ENCODE measurements at regions not wholly inside any gene's neighbourhood (a gene's known extent, or its start where the extent isn't known, plus 50 kb on each side); places are given as distances from the start of the nearest gene placed in this dataset.

GRCh38 chr5:99807346-99807745 is 727.8 kb upstream of the FAM174A start:
- no TSS peak for BruUV-seq (replicated peaks)
- H2AFZ ChIP-seq (ENCODE audit: low read length) = no peak overlapping the region
- no peaks in the 10 kb centered on the region for H4K20me1 ChIP-seq (ENCODE audit: insufficient read depth, low read length)
- H3K9me2 ChIP-seq (ENCODE audit: insufficient read depth, low read length) = no peaks in the 10 kb centered on the region
- H3K27ac ChIP-seq (ENCODE audit: low read depth, low read length, poor library complexity, severe bottlenecking) = no peak overlapping the region
- H3K4me1 ChIP-seq (ENCODE audit: insufficient read depth, low read length, poor library complexity, severe bottlenecking) = no peaks in the 10 kb centered on the region
- CTCF ChIA-PET (ENCODE audit: unreplicated experiment) = no interaction called here
- TF ChIP-seq EZH2phosphoT487 (IDR thresholded peaks at IDR 0.05; ENCODE audit: borderline replicate concordance, low read depth, low read length) = no peak
- TF ChIP-seq, protein P1, sequence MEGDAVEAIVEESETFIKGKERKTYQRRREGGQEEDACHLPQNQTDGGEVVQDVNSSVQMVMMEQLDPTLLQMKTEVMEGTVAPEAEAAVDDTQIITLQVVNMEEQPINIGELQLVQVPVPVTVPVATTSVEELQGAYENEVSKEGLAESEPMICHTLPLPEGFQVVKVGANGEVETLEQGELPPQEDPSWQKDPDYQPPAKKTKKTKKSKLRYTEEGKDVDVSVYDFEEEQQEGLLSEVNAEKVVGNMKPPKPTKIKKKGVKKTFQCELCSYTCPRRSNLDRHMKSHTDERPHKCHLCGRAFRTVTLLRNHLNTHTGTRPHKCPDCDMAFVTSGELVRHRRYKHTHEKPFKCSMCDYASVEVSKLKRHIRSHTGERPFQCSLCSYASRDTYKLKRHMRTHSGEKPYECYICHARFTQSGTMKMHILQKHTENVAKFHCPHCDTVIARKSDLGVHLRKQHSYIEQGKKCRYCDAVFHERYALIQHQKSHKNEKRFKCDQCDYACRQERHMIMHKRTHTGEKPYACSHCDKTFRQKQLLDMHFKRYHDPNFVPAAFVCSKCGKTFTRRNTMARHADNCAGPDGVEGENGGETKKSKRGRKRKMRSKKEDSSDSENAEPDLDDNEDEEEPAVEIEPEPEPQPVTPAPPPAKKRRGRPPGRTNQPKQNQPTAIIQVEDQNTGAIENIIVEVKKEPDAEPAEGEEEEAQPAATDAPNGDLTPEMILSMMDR (conservative IDR thresholded peaks at IDR 0.05; ENCODE audit: low read length) = no peak
- H3K4me3 ChIP-seq (ENCODE audit: low read depth, low read length, poor library complexity, severe bottlenecking) = no peak overlapping the region
- no peak for DNase-seq (ENCODE audit: low spot score)
- no peaks in the 10 kb centered on the region for H3K79me2 ChIP-seq (ENCODE audit: insufficient read depth, low read depth, low read length)
- no peaks in the 10 kb centered on the region for H3K36me3 ChIP-seq (ENCODE audit: insufficient read depth, low read length)
- no peaks in the 10 kb centered on the region for H3K9me3 ChIP-seq (ENCODE audit: low read length)
- H3K4me2 ChIP-seq (ENCODE audit: low read length) = no peak overlapping the region
- intact Hi-C loops (cut with micrococcal nuclease; ENCODE audit: unreplicated experiment) = no loop called here
- POLR2A ChIA-PET = no interaction called here

GRCh38 chr5:99795031-99795430 is 740.1 kb upstream of the FAM174A start:
- H2AFZ ChIP-seq (ENCODE audit: low read length) = no peak overlapping the region
- H3K79me2 ChIP-seq (ENCODE audit: insufficient read depth, low read depth, low read length) = no peaks in the 10 kb centered on the region
- intact Hi-C loops (cut with micrococcal nuclease; ENCODE audit: unreplicated experiment) = no loop called here
- H3K27ac ChIP-seq (ENCODE audit: low read depth, low read length, poor library complexity, severe bottlenecking) = no peak overlapping the region
- no peak overlapping the region for H3K4me2 ChIP-seq (ENCODE audit: low read length)
- H3K9me3 ChIP-seq (ENCODE audit: low read length) = no peaks in the 10 kb centered on the region
- H3K4me1 ChIP-seq (ENCODE audit: insufficient read depth, low read length, poor library complexity, severe bottlenecking) = no peaks in the 10 kb centered on the region
- TF ChIP-seq, protein P1 (conservative IDR thresholded peaks at IDR 0.05; ENCODE audit: low read length) = no peak
- no peak for TF ChIP-seq EZH2phosphoT487 (IDR thresholded peaks at IDR 0.05; ENCODE audit: borderline replicate concordance, low read depth, low read length)
- H3K36me3 ChIP-seq (ENCODE audit: insufficient read depth, low read length) = no peaks in the 10 kb centered on the region
- H3K9me2 ChIP-seq (ENCODE audit: insufficient read depth, low read length) = no peaks in the 10 kb centered on the region
- ChIA-PET POLR2A (no interaction called here), CTCF (ENCODE audit: unreplicated experiment) (no interaction called here)
- H4K20me1 ChIP-seq (ENCODE audit: insufficient read depth, low read length) = no peaks in the 10 kb centered on the region
- H3K4me3 ChIP-seq (ENCODE audit: low read depth, low read length, poor library complexity, severe bottlenecking) = no peak overlapping the region
- no peak for DNase-seq (ENCODE audit: low spot score)
- BruUV-seq (replicated peaks) = no TSS peak

DNA sequence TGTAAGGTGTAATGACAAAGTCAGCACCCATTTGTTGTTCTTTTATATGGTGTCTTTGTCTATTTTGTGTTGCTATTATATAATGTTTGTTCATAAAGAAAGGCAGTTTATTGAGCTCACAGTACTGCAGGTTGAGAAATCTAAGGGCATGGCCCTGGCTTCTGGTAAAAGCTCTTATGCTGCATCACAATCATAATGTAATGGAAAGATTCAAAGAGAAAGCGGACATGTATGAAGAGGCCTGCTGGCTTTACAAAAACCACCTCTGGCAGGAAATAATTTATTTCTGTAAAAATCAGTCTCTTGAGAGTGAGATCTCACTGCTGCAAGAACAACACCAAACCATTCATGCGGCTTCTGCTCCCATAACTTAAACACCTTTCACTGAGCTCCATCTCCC is 746.7 kb upstream of the FAM174A start:
- Histone ChIP-seq H2AFZ (ENCODE audit: low read length) (no peak overlapping the region), H3K79me2 (ENCODE audit: insufficient read depth, low read depth, low read length) (no peaks in the 10 kb centered on the region), H3K9me2 (ENCODE audit: insufficient read depth, low read length) (no peaks in the 10 kb centered on the region), H3K27ac (ENCODE audit: low read depth, low read length, poor library complexity, severe bottlenecking) (no peak overlapping the region), H3K4me1 (ENCODE audit: insufficient read depth, low read length, poor library complexity, severe bottlenecking) (no peaks in the 10 kb centered on the region), H3K4me2 (ENCODE audit: low read length) (no peak overlapping the region), H4K20me1 (ENCODE audit: insufficient read depth, low read length) (no peaks in the 10 kb centered on the region), H3K9me3 (ENCODE audit: low read length) (no peaks in the 10 kb centered on the region), H3K36me3 (ENCODE audit: insufficient read depth, low read length) (no peaks in the 10 kb centered on the region), H3K4me3 (ENCODE audit: low read depth, low read length, poor library complexity, severe bottlenecking) (no peak overlapping the region)
- no TSS peak for BruUV-seq (replicated peaks)
- TF ChIP-seq, protein P1 (conservative IDR thresholded peaks at IDR 0.05; ENCODE audit: low read length) = no peak
- TF ChIP-seq EZH2phosphoT487 (IDR thresholded peaks at IDR 0.05; ENCODE audit: borderline replicate concordance, low read depth, low read length) = no peak
- no peak for DNase-seq (ENCODE audit: low spot score)
- ChIA-PET CTCF (ENCODE audit: unreplicated experiment) (no interaction called here), POLR2A (interaction anchor here (0.5 kb wide), 1 partner anchor 388 kb away, joined by 4 read pairs; no protein-coding TSS in a partner anchor)
- intact Hi-C loops (cut with micrococcal nuclease; ENCODE audit: unreplicated experiment) = no loop called here
